ENCODE measurements at regions not wholly inside any gene's neighbourhood (a gene's known extent, or its start where the extent isn't known, plus 50 kb on each side); places are given as distances from the start of the nearest gene placed in this dataset.

DNA sequence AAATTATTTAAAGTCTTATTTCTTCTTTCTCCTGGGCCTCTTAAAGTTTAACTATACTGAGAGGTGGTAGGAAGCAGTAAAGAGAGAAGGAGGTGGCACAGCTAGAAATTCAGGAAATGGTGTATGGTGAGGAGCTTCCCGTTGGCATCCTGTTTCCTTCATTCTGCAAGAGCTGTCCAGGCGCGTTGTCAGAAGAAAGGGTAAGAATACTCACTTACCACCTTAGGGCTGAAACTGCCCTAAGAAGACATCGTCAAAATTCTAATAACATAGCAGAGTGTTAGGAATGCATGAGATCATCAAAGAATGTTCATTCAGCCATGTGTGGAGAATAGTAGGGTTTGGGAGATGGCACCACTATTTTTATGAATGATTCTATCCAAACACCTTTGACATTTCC is 699.6 kb downstream of the MCTP2 start:
- DNase-seq = no peak
- no peaks in the 10 kb centered on the region for H3K36me3 ChIP-seq
- no peaks in the 10 kb centered on the region for H3K9me3 ChIP-seq
- TF ChIP-seq, protein P1, sequence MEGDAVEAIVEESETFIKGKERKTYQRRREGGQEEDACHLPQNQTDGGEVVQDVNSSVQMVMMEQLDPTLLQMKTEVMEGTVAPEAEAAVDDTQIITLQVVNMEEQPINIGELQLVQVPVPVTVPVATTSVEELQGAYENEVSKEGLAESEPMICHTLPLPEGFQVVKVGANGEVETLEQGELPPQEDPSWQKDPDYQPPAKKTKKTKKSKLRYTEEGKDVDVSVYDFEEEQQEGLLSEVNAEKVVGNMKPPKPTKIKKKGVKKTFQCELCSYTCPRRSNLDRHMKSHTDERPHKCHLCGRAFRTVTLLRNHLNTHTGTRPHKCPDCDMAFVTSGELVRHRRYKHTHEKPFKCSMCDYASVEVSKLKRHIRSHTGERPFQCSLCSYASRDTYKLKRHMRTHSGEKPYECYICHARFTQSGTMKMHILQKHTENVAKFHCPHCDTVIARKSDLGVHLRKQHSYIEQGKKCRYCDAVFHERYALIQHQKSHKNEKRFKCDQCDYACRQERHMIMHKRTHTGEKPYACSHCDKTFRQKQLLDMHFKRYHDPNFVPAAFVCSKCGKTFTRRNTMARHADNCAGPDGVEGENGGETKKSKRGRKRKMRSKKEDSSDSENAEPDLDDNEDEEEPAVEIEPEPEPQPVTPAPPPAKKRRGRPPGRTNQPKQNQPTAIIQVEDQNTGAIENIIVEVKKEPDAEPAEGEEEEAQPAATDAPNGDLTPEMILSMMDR (IDR thresholded peaks at IDR 0.05) = no peak
- TF ChIP-seq POLR2A (IDR thresholded peaks at IDR 0.05) = no peak
- H3K4me3 ChIP-seq = no peak overlapping the region
- no peaks in the 10 kb centered on the region for H3K27me3 ChIP-seq
- H3K27ac ChIP-seq = no peak overlapping the region
- intact Hi-C loops (cut with DNase I; ENCODE audit: low total_unique reads) = no loop called here
- H3K4me1 ChIP-seq = no peaks in the 10 kb centered on the region

DNA sequence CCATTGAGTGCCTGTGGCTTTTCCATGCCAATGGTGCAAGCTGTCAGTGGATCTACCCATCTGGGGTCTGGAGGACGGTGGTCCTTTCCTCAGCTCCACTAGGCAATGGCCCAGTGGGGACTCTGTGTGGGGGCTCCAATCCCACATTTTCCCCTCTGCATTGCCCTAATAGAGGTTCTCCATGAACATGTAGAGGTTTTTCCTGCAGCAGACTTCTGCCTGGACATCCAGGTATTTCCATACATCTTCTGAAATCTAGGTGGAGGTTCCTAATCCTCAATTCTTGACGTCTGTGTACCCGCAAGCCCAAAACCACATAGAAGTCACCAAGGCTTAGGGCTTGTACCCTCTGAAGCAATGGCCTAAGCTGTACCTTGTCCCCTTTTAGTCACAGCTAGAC is 703.1 kb downstream of the MCTP2 start:
- no peaks in the 10 kb centered on the region for H3K4me1 ChIP-seq
- H3K9me3 ChIP-seq = no peaks in the 10 kb centered on the region
- H3K27ac ChIP-seq = no peak overlapping the region
- H3K4me3 ChIP-seq = no peak overlapping the region
- intact Hi-C loops (cut with DNase I; ENCODE audit: low total_unique reads) = no loop called here
- TF ChIP-seq, protein P1 (IDR thresholded peaks at IDR 0.05) = no peak
- no peak for TF ChIP-seq POLR2A (IDR thresholded peaks at IDR 0.05)
- H3K27me3 ChIP-seq = no peaks in the 10 kb centered on the region
- H3K36me3 ChIP-seq = no peaks in the 10 kb centered on the region
- DNase-seq = no peak

DNA sequence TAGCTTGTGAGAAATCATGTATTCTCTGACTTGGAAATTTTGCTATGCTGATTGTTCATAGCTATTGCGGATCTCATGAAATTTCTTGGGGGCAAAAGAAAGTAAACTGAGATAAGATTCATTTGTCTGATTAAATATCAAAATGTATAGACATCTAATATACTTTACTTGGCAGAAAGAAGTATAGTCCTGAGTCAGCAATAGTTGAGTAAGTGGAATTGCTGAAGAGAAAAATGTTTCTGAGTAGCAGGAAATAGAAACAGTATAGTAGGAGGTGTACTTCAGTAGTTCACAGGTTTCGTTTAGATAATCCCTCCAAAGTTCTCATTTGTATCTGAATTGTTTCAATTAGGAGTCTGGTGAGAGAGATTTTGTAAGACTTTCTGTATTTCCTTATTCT is 705.9 kb downstream of the MCTP2 start:
- no peak for DNase-seq
- no peaks in the 10 kb centered on the region for H3K36me3 ChIP-seq
- no peaks in the 10 kb centered on the region for H3K4me1 ChIP-seq
- intact Hi-C loops (cut with DNase I; ENCODE audit: low total_unique reads) = no loop called here
- no peaks in the 10 kb centered on the region for H3K9me3 ChIP-seq
- TF ChIP-seq, protein P1 (IDR thresholded peaks at IDR 0.05) = no peak
- TF ChIP-seq POLR2A (IDR thresholded peaks at IDR 0.05) = no peak
- H3K4me3 ChIP-seq = no peak overlapping the region
- H3K27ac ChIP-seq = no peak overlapping the region
- H3K27me3 ChIP-seq = no peaks in the 10 kb centered on the region

DNA sequence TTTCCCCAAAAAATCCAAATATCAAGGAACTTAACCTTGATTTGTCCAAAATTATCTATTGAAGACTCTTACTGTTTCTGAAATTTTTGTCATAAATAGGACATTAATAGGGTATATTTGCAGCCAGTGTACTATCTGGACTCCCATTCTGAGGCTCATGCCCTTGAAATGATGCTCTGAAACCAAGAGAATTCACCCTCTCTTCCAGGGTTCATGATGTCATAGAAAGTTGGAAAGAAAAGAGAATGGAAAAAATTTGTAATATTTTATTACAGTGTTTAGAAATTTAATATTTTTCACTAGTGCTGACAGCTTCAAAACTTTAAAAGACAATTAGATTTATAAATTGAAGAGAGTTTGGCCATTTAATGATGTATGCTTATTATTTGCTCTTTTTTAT is 712.5 kb downstream of the MCTP2 start:
- TF ChIP-seq POLR2A (IDR thresholded peaks at IDR 0.05) = no peak
- TF ChIP-seq, protein P1 (IDR thresholded peaks at IDR 0.05) = no peak
- no peaks in the 10 kb centered on the region for H3K4me1 ChIP-seq
- H3K27me3 ChIP-seq = peaks cover 0 to 2% of the 10 kb centered on the region in 2 donors
- no peak overlapping the region for H3K27ac ChIP-seq
- H3K9me3 ChIP-seq = no peaks in the 10 kb centered on the region
- no peaks in the 10 kb centered on the region for H3K36me3 ChIP-seq
- no peak overlapping the region for H3K4me3 ChIP-seq
- intact Hi-C loops (cut with DNase I; ENCODE audit: low total_unique reads) = no loop called here
- DNase-seq = no peak

DNA sequence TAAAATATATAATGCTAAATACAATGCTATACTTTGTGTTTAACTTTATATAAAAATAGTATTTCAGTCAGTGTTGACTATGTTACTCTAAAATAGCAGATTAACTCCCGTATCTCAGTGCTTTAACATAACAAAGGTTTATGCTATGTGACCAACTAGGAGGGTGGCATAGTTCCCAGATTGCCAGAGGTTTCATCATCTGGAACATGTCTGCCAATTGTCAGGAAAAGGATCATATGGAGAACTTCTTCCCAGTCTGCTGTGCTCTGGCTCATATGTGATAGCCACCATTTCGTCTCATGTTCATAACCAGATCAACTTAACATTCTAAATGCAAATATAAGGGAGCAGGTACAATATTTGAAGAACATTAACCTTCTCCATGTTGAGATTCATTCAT is 720.2 kb downstream of the MCTP2 start:
- H3K36me3 ChIP-seq = no peaks in the 10 kb centered on the region
- H3K4me1 ChIP-seq = no peaks in the 10 kb centered on the region
- no peaks in the 10 kb centered on the region for H3K9me3 ChIP-seq
- DNase-seq = no peak
- no peak overlapping the region for H3K4me3 ChIP-seq
- TF ChIP-seq, protein P1 (IDR thresholded peaks at IDR 0.05) = no peak
- TF ChIP-seq POLR2A (IDR thresholded peaks at IDR 0.05) = no peak
- intact Hi-C loops (cut with DNase I; ENCODE audit: low total_unique reads) = no loop called here
- H3K27me3 ChIP-seq = peaks cover 0 to 9% of the 10 kb centered on the region in 2 donors
- H3K27ac ChIP-seq = no peak overlapping the region

All from uterus (tissue), 3 donors.